GM19372 (cell line): ENCODE measurements at regions not wholly inside any gene's neighbourhood (a gene's known extent, or its start where the extent isn't known, plus 50 kb on each side); places are given as distances from the start of the nearest gene placed in this dataset.

Experiments
- ATAC-seq: cut with Tn5 transposase; IDR thresholded peaks from one replicate; pipeline ENCODE4 v1.9.1; 2021; ENCODE audit warnings: mild to moderate bottlenecking, low read depth, moderate library complexity; ENCODE audit not compliant: unreplicated experiment

GRCh38 chr11:134576286-134576685 is 164.2 kb upstream of the B3GAT1 start:
- ATAC-seq = no peak

GRCh38 chr11:134575504-134576230 is 163.6 kb upstream of the B3GAT1 start:
- ATAC-seq = no peak

GRCh38 chr11:134574947-134575346 is 162.9 kb upstream of the B3GAT1 start:
- ATAC-seq = no peak

- no peak for ATAC-seq
These were observed 162.4 kb upstream of the B3GAT1 start for GRCh38 chr11:134574425-134574824.

- ATAC-seq = no peak
These were observed 161.8 kb upstream of the B3GAT1 start for GRCh38 chr11:134573857-134574256.

GRCh38 chr11:134572741-134573675 is 161.0 kb upstream of the B3GAT1 start:
- ATAC-seq = no peak

GRCh38 chr11:134571301-134571700 is 159.3 kb upstream of the B3GAT1 start:
- ATAC-seq = no peak

- ATAC-seq = no peak
These were observed 157.2 kb upstream of the B3GAT1 start for GRCh38 chr11:134569195-134569594.

- ATAC-seq = no peak
These were observed 154.3 kb upstream of the B3GAT1 start for GRCh38 chr11:134566311-134566710.

GRCh38 chr11:134565343-134565891 is 153.4 kb upstream of the B3GAT1 start:
- ATAC-seq = no peak

- no peak for ATAC-seq
These were observed 152.6 kb upstream of the B3GAT1 start for GRCh38 chr11:134564472-134565200.

- ATAC-seq = no peak
These were observed 151.0 kb upstream of the B3GAT1 start for GRCh38 chr11:134562941-134563471.

GRCh38 chr11:134562196-134562595 is 150.2 kb upstream of the B3GAT1 start:
- no peak for ATAC-seq

GRCh38 chr11:134561331-134561720 is 149.3 kb upstream of the B3GAT1 start:
- ATAC-seq = no peak

- ATAC-seq = no peak
These were observed 148.7 kb upstream of the B3GAT1 start for GRCh38 chr11:134560566-134561330.

GRCh38 chr11:134560066-134560465 is 148.0 kb upstream of the B3GAT1 start:
- ATAC-seq = no peak

- no peak for ATAC-seq
These were observed 147.5 kb upstream of the B3GAT1 start for GRCh38 chr11:134559602-134559962.

- ATAC-seq = no peak
These were observed 147.0 kb upstream of the B3GAT1 start for GRCh38 chr11:134558916-134559601.

GRCh38 chr11:134558258-134558835 is 146.3 kb upstream of the B3GAT1 start:
- ATAC-seq = no peak
